Cardiac fibroblast (primary cell): ENCODE measurements at regions not wholly inside any gene's neighbourhood (a gene's known extent, or its start where the extent isn't known, plus 50 kb on each side); places are given as distances from the start of the nearest gene placed in this dataset.

Source experiments
- DNase-seq, 2 donors: peaks; one replicate each; pipeline versions ENCODE4 v3.0.0 to v3.0.0-alpha.2; 2010; ENCODE audit warnings: low read depth in 2 of 2
- H3K4me3 ChIP-seq, 2 donors: replicated peaks in 1 of 2; 1 replicate in 1 of 2; 2 replicates in 1 of 2; pipeline ENCODE4 v1.5.1; 2011; ENCODE audit warnings: low read depth in 2 of 2, low read length in 2 of 2, mild to moderate bottlenecking in 2 of 2, moderate library complexity in 1 of 2
- CTCF ChIP-seq: IDR thresholded peaks from one replicate; pipeline ENCODE4 v1.5.1; 2011; ENCODE audit warnings: low read depth, mild to moderate bottlenecking, low read length, inconsistent platforms

- no peak overlapping the region for H3K4me3 ChIP-seq
- DNase-seq: peak; percentile 89 to 92
- TF ChIP-seq CTCF: peak; percentile 58
Measured at GRCh38 chr12:92570056-92570753, 132.6 kb upstream of the PLEKHG7 start.

- no peak for DNase-seq
- no peak for TF ChIP-seq CTCF
- no peak overlapping the region for H3K4me3 ChIP-seq
Measured at GRCh38 chr12:92568691-92569090, 134.1 kb upstream of the PLEKHG7 start.

- no peak overlapping the region for H3K4me3 ChIP-seq
- DNase-seq: no peak
- no peak for TF ChIP-seq CTCF
Measured at GRCh38 chr12:92566448-92567019, 136.3 kb upstream of the PLEKHG7 start.

- no peak for TF ChIP-seq CTCF
- no peak for DNase-seq
- no peak overlapping the region for H3K4me3 ChIP-seq
Measured at GRCh38 chr12:92563819-92564218, 139.0 kb upstream of the PLEKHG7 start.

- TF ChIP-seq CTCF: no peak
- DNase-seq: peak; percentile 14 to 32
Measured at GRCh38 chr12:92562063-92562734, 140.6 kb upstream of the PLEKHG7 start.

GRCh38 chr12:92561543-92561899 lies 141.3 kb upstream of the PLEKHG7 start:
- TF ChIP-seq CTCF: no peak
- peak; percentile 89 to 92 for DNase-seq
- H3K4me3 ChIP-seq: no peak overlapping the region

More at GRCh38 chr12:92562063-92562734, 140.6 kb upstream of the PLEKHG7 start:
- no peak overlapping the region for H3K4me3 ChIP-seq
